ENCODE measurements at regions not wholly inside any gene's neighbourhood (a gene's known extent, or its start where the extent isn't known, plus 50 kb on each side); places are given as distances from the start of the nearest gene placed in this dataset.

DNA sequence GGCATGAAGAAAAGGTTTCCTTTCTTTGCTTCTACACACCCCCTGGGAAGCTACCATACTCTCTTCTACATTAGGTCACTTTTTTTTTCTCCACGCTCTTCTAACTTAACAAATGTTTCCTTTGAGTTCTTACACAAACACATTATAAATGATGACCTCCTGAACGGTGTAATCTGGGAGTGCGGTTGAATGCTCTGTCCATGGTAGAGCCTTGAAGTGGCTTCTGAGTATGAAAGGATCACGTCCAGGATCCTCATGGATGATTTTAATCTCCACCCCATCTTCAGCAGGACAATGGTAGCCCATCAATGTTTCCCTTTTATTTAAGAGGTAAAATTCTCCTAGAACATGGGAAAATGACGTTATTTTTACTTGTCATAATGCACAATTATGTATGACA, 587.3 kb downstream of the SEMA5A start:
- DNase-seq (ENCODE audit: extremely low spot score, insufficient read length, low read depth): no peak
- FAIRE-seq: no peak

DNA sequence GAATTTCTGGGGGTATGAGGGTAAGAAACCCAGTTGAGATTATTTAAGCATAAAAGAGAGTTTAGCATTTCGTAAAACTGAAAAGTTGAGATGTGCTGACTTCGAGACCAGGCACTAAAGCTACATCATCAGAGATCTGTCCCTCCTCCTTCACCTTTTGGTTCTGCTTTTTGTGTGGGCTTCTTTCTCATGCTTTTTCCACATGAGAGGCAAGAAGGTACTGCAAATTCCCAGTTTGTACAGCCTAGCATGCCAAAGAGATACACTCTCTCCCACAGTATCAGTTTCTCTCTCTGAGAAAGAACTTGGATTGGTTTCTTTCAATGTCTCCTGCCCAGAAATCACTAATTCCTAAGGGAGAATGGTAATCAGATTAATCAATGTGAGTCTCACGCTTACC, 584.7 kb downstream of the SEMA5A start:
- no peak for FAIRE-seq
- no peak for DNase-seq (ENCODE audit: extremely low spot score, insufficient read length, low read depth)

DNA sequence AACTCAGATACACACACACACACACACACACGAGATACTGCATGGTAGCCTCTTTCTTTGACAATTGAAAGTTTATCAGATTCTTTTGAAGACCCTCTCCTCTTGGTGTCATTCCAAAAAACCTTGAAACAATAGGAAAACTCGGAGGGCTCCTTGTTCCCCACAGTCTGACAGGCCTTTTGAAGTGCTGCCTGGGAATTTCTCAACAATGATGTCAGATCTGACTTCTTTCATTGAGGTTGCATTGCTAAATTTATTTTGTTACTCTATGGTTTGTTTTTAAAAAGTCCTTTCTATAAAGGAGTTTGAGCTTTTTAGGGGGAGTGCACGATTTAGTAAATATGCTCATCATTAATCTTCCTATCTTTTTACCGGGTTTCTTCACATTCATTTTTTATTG, 583.9 kb downstream of the SEMA5A start:
- no peak for DNase-seq (ENCODE audit: extremely low spot score, insufficient read length, low read depth)
- no peak for FAIRE-seq

DNA sequence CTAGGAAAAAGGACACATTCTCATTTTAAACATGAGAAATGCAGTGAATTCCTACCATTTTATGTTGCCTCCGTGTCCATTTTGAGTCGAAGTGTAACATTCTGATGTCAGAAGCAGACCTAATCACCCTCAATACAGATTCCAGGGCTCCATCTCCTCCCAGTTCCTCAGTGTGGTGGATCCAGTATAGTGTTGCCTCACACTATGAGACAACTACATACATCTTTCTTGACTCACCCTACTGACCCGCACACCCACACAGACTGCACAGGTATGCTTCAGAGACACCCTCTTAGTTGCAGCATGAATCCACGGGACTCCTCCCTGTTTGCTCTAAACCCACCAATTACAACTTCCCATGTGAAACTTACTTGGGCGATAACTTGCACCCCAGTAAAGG, 564.9 kb downstream of the SEMA5A start:
- DNase-seq (ENCODE audit: extremely low spot score, insufficient read length, low read depth) (no peak), FAIRE-seq (no peak)

DNA sequence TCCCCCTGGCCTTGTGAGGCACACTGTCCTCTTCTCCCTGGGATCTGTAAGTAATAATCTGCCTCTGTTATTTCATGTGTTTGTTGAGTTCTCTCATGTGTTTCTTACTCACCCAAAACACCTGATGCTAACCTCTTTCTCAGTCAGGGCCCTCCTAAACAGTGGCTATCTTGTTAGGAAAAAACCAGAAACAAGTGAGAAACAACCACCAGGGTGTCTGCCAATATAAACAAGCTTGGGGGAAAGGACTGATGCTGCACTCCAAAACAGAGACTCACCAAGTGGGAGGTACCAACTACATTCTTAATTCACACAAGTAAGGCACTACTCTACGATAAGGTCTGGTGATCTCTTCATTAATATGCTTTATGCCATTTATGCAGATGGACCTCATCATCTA, 564.4 kb downstream of the SEMA5A start:
- DNase-seq (ENCODE audit: extremely low spot score, insufficient read length, low read depth): no peak
- FAIRE-seq: no peak

DNA sequence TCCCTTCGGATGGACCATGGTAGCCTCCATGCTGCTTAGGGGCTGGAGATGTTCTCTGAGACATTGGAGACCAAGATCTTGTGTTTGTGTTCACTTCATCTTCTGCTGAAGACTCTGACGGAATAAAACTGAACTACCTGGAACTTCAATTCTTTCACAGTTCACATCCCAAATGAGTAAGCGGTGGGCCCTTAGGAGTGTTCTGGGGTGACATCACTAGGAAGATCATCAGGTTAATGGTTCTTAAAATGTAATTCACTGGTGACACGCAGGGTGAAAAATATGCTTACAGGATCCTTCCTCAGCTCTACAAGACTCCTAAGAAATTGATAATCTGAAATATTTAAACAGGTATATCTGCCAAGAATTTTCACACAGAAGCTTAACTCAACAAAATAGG, 561.5 kb downstream of the SEMA5A start:
- DNase-seq (ENCODE audit: extremely low spot score, insufficient read length, low read depth): no peak
- FAIRE-seq: no peak

Measured in GM18507 (cell line).